Panc1 (cell line): ENCODE measurements at regions not wholly inside any gene's neighbourhood (a gene's known extent, or its start where the extent isn't known, plus 50 kb on each side); places are given as distances from the start of the nearest gene placed in this dataset.

Experiments used
- ATAC-seq: fragments of 200-7000 bp; cut with Tn5 transposase; 2 replicates; pipeline ENCODE4 v1.9.1; 2020; ENCODE audit warnings: mild to moderate bottlenecking, moderate library complexity
- BruUV-seq: library from RNA; stranded (reverse); fragments of 400-500 nt; replicated peaks from 2 replicates; lab custom pipeline; 2021; lab: Mats Ljungman, UMichigan
- CTCF ChIA-PET: fragments of 300-600 bp; sonication (Branson Sonifier 250); formaldehyde crosslinking; loops from one replicate; lab custom pipeline; 2022; ENCODE audit warnings: antibody characterized with exemption; lab: Charles Lee
- POLR2A ChIA-PET: fragments of 300-600 bp; sonication (Branson Sonifier 250); formaldehyde crosslinking; loops from one replicate; lab custom pipeline; 2022; ENCODE audit warnings: antibody characterized with exemption; lab: Charles Lee
- DNase-seq: peaks from one replicate; pipeline ENCODE4 v3.0.0-alpha.2; 2010; ENCODE audit warnings: low read depth, low spot score
- H3K27ac ChIP-seq: 2 replicates; pipeline ENCODE4 v1.5.1; 2011; ENCODE audit warnings: mild to moderate bottlenecking, low read length, inconsistent platforms
- H3K27me3 ChIP-seq: fragments of 200-500 bp; sonication (Bioruptor generic); 2 replicates; pipeline ENCODE4 v1.6.0; 2014; ENCODE audit warnings: low read length, inconsistent platforms; ENCODE audit not compliant: control insufficient read depth, insufficient read depth
- H3K36me3 ChIP-seq: fragments of 200-500 bp; sonication (Bioruptor generic); 2 replicates; pipeline ENCODE4 v1.5.1; 2014; ENCODE audit warnings: inconsistent platforms, mild to moderate bottlenecking, low read length, moderate library complexity; ENCODE audit not compliant: control insufficient read depth, insufficient read depth
- H3K4me1 ChIP-seq: 2 replicates; pipeline ENCODE4 v1.5.1; 2011; ENCODE audit warnings: inconsistent platforms, mild to moderate bottlenecking, low read length, moderate library complexity; ENCODE audit not compliant: control insufficient read depth, insufficient read depth
- H3K4me3 ChIP-seq, 2 experiments: 2 replicates each; pipeline ENCODE4 v1.5.1; 2011 to 2012; ENCODE audit warnings: low read depth in 2 of 2, low read length in 2 of 2, mild to moderate bottlenecking in 2 of 2, inconsistent platforms in 1 of 2, moderate library complexity in 1 of 2
- H3K9me3 ChIP-seq: fragments of 200-500 bp; sonication (Bioruptor generic); 2 replicates; pipeline ENCODE4 v1.5.1; 2014; ENCODE audit warnings: low read depth, mild to moderate bottlenecking, inconsistent platforms, low read length, moderate library complexity; ENCODE audit not compliant: control insufficient read depth, insufficient read depth
- CTCF ChIP-seq: fragments of 450-650 bp; IDR thresholded peaks from 2 replicates; pipeline ENCODE4 v1.5.1; 2017; ENCODE audit warnings: mild to moderate bottlenecking
- POLR2AphosphoS5 ChIP-seq: IDR thresholded peaks from 2 replicates; pipeline ENCODE4 v1.6.1; 2012; ENCODE audit warnings: mild to moderate bottlenecking, low read depth, low read length, moderate library complexity
- REST ChIP-seq, 2 experiments: IDR thresholded peaks; 2 replicates each; pipeline ENCODE4 v1.6.1; 2011 to 2012; ENCODE audit warnings: low read depth in 2 of 2, control low read depth in 1 of 2, low read length in 1 of 2, mild to moderate bottlenecking in 1 of 2, moderate library complexity in 1 of 2; ENCODE audit not compliant: insufficient read depth in 1 of 2
- SIN3A ChIP-seq: IDR thresholded peaks from 2 replicates; pipeline ENCODE4 v1.6.1; 2012; ENCODE audit warnings: low read depth, mild to moderate bottlenecking, low read length, moderate library complexity, borderline replicate concordance; ENCODE audit not compliant: insufficient read depth
- TCF7L2 ChIP-seq: IDR thresholded peaks from 2 replicates; pipeline ENCODE4 v1.6.1; 2011; ENCODE audit warnings: mild to moderate bottlenecking, low read depth, low read length, inconsistent platforms
- in situ Hi-C: cut with HindIII; loops from 2 replicates; pipeline ENCODE4 v1.10.0; 2016; ENCODE audit warnings: low sequenced_read_pairs, low pct_unique_long_range_greater_than_20kb
- intact Hi-C: fragments of 100-400 bp; cut with micrococcal nuclease; formaldehyde crosslinking; loops from one replicate; pipeline ENCODE4 v1.10.0; 2022; ENCODE audit not compliant: unreplicated experiment

DNA sequence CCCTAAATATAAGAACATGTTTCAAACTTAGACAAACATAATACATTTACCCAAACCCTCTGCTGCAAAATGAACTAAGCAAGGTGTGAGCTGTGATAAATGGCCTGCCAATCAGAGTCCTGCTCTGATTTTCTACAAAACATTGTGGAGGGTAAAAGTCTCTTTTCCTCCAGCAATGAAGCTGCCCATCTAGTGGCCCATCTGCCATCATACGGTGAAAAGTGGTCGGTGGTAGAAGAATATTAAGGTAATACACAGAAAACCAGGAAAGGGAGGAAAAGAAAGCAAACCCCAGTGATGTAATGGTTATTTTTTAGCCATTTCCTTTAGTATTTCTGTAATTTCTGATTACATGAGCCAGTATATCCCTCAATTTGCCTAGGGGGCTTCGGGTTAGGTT lies 838.1 kb downstream of the TBL1XR1 start:
- Histone ChIP-seq H3K4me3 (no peak overlapping the region), H3K9me3 (peaks cover 6% of the 10 kb centered on the region; the same call in 1 of the 2 replicates), H3K27me3 (no peaks in the 10 kb centered on the region), H3K4me1 (no peaks in the 10 kb centered on the region), H3K36me3 (no peaks in the 10 kb centered on the region), H3K27ac (no peak overlapping the region)
- no TSS peak for BruUV-seq
- no peak for ATAC-seq
- in situ Hi-C loops = no loop called here
- ChIA-PET CTCF (no interaction called here), POLR2A (no interaction called here)
- intact Hi-C loops = no loop called here
- DNase-seq = no peak
- TF ChIP-seq REST (IDR thresholded peaks at IDR 0.05; ENCODE audit: insufficient read depth in 1 of 2, low read depth in 2 of 2, low read length in 1 of 2) (no peak), SIN3A (no peak), CTCF (no peak; the same call in 1 of the 2 replicates), POLR2AphosphoS5 (no peak), TCF7L2 (no peak)

DNA sequence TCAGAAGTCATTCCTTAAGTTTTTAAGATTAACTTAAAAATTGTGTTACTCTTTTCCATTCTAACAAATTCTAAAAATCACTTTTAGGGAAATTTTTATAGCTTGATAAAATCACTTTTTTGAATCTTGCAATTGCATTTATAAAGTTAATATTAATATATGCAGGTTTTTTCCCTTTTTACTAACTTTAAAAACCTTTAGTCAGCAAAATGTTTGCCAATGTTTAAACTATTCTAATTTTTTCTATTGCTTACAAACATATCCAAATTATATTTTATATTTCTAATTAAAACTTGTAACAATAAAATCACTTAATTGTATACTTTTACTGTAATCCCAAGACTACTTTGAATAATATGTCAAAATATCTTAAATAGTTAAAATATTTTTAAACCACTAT lies 839.4 kb downstream of the TBL1XR1 start:
- DNase-seq (no peak), ATAC-seq (no peak)
- no peaks in the 10 kb centered on the region for H3K27me3 ChIP-seq
- intact Hi-C loops = no loop called here
- BruUV-seq = no TSS peak
- H3K4me1 ChIP-seq = no peaks in the 10 kb centered on the region
- H3K4me3 ChIP-seq = no peak overlapping the region
- H3K36me3 ChIP-seq = no peaks in the 10 kb centered on the region
- H3K9me3 ChIP-seq = peaks cover 3% of the 10 kb centered on the region; the same call in 1 of the 2 replicates
- H3K27ac ChIP-seq = no peak overlapping the region
- POLR2A ChIA-PET = no interaction called here
- in situ Hi-C loops = no loop called here
- TF ChIP-seq POLR2AphosphoS5 (no peak), TCF7L2 (no peak), SIN3A (no peak), REST (IDR thresholded peaks at IDR 0.05; ENCODE audit: insufficient read depth in 1 of 2, low read depth in 2 of 2, low read length in 1 of 2) (no peak), CTCF (no peak)
- CTCF ChIA-PET = no interaction called here
